ENCODE measurements at regions not wholly inside any gene's neighbourhood (a gene's known extent, or its start where the extent isn't known, plus 50 kb on each side); places are given as distances from the start of the nearest gene placed in this dataset.
"Not testable (repeated sequence)": the region's sequence is repeated elsewhere in the genome, so short reads cannot be mapped to it uniquely, and the experiment has no call there.

DNA sequence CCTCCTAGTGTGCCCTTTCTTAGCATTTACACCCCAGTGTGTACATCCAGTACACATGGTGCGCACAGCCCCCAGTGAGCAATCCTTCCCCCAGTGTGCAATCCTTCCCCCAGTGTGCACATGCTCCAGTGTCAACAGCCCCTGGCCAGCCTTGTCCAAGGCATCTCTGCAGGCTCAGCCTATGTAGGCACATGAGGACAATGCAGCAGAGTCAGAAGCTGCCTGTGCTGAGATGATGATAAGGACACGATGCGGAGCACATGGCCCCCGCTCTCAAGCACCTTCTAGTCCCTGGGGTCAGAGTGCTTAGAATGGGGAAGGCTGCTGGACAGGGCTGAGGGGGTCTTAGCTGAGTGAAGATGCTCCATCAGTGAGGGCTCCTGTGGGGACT lies 69.8 kb downstream of the GADD45G start:
- DNase-seq: no peak

DNA sequence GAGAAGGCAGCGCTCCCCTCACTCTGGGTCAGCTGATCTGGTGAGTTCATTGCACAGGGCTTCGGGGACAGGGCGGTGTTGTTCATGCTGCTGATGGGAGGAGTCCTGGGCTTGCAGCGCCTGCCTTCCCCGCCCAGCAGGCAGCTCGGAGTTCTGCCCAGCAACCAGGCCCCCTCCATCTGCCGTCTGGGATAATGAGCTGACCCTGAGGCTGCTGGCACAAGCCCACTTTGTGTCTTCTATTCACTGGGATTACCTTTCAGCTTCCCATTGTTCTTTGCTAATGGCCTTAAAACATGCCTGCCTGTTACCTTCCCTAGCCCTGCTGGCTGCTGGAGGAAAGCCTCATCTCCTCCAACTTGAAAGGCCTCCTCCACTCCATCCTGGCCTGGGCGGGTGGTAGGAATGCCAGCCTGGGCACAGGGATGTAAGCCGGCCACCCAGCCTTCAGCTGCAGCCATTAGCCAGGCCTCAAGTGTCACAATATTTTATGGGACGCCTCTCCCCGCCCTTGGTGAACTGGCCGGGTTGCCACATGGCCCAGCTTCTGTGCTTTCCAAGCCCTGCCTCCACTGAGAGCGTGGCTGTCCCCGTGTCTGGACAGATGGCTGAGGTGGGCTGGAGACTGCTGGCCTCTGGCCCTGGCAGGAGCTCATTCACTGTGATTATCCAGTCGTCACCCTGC lies 70.4 kb downstream of the GADD45G start:
- DNase-seq: no peak

GRCh38 chr9:89676281-89676680 lies 71.5 kb downstream of the GADD45G start:
- DNase-seq: no peak

DNA sequence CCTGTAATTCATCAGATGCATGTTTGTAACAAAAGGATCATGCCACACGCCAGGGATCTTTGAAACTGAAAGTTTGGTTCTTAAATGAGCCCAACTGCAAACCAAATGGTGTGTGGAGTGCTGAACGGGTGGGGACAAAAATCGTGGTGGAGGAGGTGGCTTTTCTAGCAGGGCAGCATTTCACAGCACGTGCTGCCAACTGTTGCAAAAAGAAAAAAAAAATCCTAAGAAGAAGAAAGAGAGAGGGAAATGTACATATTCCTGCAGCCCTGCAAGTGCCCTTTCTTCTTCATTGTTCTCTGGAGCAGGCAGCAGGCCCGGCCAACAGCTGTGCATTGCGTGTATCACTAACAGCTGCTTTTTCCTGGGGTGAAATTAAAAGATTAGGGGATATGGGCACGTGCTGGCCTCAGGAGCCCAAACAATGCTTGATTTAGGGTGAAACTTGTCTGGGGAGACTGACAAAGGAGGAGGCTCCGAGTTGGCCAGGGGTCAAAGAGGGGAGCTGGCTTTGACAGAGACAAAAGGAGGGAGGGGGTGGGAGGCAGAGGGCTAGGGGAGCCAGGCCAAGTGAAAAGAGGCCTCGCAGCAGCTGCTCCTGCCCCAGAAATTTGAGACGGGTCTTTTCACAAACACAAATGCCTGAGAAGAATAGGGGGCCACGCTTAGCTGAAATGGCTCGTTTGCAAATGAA lies 73.0 kb downstream of the GADD45G start:
- no peak for DNase-seq

- no peak for DNase-seq
These were observed 73.7 kb downstream of the GADD45G start for GRCh38 chr9:89678396-89679015.

DNA sequence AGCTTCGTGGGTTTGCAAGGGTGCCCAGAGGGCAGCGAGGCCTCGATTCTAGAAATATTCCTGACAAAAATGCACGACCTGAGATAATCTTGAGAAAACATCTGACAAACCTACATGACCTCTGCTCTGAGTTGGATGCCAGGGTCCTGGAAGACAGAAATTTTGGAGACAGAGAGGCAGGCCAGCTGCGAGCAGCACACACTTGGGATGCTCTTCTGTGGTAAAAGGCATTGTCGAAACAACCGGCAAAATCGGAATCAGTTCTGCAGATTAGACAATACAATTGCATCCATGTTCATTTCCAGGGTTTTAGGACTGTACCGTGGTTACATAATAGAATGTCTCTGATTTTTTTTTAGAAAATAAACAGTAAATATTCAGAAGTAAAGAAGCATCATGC lies 74.2 kb downstream of the GADD45G start:
- no peak for DNase-seq

GRCh38 chr9:89679581-89679980 lies 74.8 kb downstream of the GADD45G start:
- no peak for DNase-seq

DNA sequence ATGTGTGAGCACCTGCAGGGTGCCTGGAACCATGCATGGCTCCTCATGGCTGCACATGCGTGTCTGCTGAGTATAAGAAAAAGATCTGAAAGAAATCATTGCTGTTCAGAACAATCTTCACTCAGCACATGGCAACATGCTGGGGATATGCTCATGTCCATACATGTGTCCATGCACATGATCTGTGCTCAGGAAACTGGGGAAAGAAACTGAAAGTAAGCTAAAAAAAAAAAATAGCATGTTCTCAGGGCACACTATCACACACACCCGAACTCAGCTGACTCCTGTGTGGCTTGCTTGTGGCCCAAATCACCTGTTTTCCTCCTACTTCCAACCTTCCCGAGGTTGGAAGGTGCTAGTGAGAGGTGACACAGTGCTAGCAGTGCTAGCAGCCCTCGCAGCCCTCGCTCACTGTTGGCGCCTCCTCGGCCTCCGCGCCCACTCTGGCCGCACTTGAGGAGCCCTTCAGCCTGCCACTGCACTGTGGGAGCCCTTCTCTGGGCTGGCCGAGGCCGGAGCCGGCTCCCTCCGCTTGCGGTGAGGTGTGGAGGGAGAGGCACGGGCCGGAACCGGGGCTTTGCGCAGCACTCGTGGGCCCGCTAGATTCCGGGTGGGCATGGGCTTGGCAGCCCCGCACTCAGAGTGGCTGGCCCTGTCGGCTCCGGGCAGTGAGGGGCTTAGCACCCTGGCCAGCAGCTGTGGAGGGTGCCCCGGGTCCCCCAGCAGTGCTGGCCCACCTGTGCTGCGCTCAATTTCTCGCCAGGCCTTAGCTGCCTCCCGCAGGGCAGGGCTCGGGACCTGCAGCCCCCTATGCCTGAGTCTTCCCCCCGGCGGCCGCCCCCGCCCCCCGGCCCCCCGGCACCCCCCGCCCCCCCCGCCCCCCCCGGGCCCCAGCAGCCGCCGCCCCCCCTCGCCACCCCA lies 76.0 kb downstream of the GADD45G start:
- no peak for DNase-seq

DNA sequence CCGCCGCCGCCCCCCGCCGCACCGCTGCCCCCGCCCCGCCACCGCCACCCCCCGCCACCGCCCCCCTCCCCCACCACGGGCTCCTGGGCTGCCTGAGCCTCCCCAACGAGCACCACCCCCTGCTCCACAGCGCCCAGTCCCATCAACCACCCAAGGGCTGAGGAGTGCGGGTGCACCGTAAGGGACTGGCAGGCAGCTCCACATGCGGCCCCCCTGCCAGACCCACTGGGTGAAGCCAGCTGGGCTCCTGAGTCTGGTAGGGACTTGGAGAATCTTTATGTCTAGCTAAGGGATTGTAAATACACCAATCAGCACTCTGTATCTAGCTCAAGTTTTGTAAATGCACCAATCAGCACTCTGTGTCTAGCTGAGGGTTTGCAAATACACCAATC lies 76.7 kb downstream of the GADD45G start:
- DNase-seq: not testable (repeated sequence)

- no peak for DNase-seq
These were observed 78.8 kb downstream of the GADD45G start for GRCh38 chr9:89683626-89684025.

GRCh38 chr9:89684218-89684617 lies 79.4 kb downstream of the GADD45G start:
- no peak for DNase-seq

DNA sequence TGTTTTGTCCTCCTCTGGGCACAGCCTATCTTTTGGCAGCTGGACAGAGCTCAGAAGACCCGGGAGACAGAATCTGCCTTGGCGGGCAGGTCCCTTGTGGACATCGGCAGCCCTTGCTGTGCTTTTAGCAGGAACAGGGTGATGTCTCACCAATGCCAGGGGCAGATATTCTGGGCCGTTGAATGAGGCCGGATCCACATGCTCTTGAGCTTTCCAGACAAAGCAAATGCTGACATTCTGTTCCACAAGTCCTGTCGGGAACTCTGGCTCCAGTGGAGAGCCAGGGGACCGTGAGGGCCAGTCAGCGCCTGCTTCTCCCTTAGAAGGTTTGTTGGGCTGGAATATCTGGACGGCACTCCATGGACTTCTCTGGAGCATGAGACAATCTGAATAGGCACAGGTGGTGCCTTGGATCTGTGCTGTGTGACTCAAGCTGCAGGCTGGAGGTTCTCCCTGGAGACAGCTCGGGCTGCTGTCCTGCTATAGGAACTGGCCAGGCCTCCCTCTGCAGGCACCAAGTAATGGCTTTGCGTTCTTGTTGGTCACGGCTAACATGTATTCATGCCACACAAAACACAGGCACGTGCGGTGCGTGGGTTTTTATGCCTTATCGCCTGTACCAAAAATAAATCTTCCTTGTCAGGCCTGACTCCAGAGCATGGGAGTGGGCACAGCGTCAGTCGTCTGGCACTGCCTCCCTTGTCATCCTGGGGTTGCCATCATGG lies 80.3 kb downstream of the GADD45G start:
- no peak for DNase-seq

GRCh38 chr9:89685698-89686097 lies 80.9 kb downstream of the GADD45G start:
- no peak for DNase-seq

DNA sequence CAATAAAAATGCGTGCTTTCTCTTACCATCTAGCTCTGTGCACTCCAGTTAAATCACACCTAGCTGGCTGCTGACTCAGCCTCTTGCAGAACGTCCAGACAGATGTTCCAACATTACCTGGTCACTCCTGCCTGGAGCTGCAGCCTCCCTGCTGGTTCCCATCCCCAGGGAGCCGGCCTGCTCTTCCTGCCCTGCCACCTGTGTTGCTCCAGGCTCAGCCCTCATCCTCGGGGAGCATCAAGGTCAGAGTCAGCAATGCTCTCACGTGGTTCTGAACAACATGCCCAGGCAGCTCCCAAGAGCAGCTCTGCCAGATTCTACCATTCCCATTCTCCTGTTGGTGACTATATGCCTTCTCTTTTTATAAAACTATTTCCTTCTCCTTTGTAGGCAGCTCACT lies 81.3 kb downstream of the GADD45G start:
- DNase-seq: no peak

DNA sequence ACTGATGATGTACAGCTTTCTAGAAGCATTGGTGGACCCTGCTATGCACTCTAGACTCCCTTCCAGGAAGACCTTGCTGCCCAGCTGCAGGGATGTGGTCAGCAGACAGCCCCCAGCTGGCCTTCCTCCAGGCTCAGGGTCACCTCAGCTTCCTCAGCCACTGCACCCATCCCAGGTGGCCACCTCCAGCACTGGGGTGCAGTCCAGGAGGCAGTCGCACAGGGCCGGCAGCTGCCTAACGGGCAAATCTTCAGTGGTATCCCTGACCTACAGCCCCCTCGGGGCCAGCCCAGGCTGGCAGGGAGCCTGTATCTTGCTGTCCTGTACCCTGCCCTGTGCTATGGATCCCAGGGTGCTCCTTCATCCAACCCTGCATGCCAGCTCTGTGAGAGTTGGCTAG lies 81.8 kb downstream of the GADD45G start:
- no peak for DNase-seq

DNA sequence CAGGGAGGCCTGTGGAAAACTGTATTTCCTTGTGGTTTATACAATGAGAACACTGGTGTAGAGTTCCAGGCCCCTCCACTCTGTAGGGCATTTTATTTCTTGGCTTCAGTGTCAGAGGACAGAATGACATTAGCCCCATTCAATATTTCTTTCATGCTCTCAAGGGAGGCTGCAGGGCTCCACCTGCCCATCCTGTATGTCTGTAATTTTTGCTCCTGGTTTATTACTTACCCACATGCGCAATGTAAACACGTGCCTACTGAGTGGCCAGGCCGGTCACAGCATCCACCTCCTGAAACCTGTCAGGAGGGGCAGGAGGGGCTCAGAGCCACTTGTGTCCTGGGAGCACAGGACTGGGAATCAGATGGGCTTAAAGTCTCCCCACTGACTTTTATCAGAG lies 82.4 kb downstream of the GADD45G start:
- DNase-seq: no peak

DNA sequence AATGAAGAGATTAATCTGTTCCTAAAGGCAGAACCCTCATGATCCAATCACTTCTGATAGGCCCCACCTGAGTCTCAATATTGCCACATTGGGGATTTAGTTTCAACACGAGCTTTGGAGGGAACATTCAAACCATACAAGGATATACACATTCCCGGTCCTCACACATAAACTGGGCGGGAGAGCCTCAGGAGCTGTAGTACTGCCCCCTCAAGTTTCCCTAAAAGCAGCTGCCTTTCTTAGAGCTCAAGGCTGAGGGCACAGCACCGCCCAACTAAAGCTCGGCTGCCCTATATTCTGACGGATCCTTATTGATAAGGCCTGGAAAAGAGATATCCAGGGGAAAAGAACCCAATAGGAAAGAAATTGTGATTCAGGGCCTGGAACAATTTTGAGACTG lies 83.0 kb downstream of the GADD45G start:
- no peak for DNase-seq

DNA sequence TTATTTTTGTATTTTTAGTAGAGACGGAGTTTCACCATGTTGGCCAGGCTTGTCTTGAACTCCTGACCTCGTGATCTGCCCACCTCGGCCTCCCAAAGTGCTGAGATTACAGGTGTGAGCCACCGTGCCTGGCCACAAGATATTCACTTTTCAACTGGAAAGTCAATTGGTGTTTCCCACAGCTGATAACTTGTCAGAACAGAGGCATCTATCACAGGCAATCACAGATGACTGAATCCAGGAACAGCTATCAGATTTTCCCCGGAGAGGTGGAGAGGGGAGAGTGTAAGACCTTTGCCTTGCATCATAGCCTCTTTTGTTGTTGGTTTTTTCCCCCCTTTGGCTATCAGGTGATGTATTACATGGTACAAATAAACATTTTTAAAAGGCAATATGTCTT lies 84.5 kb downstream of the GADD45G start:
- DNase-seq: not testable (repeated sequence)

DNA sequence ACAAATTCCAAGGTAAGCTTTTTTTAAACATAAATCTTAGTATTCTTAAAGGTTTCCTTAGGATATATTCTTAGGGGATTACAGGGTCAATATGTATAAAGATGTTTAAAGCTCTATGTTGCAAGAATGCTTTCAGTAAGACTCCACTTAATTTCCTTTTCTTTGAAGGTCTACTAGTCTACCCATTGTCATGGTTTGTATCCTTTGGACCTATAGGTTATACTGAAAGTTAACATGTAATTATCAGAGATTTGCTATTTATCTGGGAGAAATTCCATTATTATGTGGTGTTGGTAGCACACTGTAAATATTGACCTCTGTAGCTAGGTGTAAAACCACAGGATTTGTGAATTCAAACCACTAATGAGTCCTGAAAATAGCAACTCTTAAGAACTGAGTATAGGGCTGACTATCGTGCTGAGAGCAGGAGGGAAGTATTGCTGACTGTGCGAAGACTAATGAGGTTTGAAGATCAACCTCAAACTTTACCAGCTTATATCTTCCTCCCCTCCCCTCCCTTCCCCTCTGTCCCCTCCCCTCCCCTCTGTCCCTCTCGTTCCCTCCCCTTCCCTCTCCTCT lies 85.6 kb downstream of the GADD45G start:
- no peak for DNase-seq

DNA sequence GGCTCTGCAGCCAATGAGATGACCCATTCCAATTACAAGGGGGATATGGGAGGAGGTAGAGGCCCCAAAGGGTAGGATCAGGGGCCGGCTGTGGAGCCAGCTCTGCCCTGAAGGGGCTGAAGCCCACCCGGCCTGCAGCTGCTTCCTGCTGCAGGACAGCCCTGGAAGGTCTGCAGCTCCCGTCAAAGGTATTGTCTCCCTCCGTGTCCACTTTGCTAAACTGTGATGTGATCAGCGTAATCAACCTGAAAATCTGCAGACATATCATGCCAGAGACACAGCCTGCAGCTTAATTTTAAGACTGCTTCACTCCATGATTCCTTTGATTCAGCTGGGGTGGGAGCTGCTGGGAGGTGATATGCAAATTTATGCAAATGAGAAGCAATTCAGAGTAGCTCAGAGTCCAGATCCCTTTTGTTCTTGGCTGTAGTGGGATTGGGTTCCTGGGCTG lies 90.7 kb downstream of the GADD45G start:
- DNase-seq: no peak

DNA sequence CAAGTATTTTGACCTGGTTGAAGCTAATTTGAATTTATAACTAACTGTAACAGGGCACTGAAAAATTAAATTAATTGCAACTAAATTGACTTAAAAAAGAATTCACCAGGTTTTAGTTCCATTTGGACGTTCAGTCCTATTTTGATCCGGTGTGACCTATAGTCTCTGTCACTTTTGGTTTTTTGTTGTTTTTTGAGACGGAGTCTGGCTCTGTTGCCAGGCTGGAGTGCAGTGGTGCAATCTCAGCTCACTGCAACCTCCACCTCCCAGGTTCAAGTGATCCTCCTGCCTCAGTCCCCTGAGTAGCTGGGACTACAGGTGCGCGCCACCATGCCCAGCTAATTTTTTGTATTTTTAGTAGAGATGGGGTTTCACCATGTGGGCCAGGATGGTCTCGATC lies 91.2 kb downstream of the GADD45G start:
- DNase-seq: not testable (repeated sequence)

DNA sequence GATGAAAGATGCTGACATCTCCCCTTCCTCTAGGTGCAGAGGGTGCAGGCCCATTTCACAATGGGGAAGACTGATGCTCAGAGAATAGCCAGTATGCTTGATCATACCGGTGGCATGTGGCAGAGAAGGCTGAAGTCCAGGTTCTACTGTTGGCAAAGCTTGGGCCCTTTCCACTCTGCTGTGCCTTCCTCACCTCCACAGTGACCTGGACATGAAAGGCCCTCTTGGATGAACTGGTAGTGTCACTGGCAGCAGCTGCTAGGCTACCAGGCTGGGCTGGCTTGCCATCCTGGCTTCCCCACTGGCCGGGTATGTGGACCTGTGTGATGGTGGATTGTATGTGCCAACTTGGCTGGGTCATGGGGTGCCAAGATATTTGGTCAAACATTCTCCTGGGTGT lies 92.0 kb downstream of the GADD45G start:
- DNase-seq: no peak

Measured in GDM1 (cell line).